Endothelial cell of umbilical vein (primary cell): ENCODE measurements at regions not wholly inside any gene's neighbourhood (a gene's known extent, or its start where the extent isn't known, plus 50 kb on each side); places are given as distances from the start of the nearest gene placed in this dataset.

ENCODE experiments used
- BruUV-seq: library from RNA; stranded (reverse); fragments of 400-500 nt; replicated peaks from 2 replicates; lab custom pipeline; 2021; lab: Mats Ljungman, UMichigan
- CTCF ChIA-PET: fragments of 300-600, 350-600 bp; sonication (Branson Sonifier 250); formaldehyde crosslinking; loops from one replicate; lab custom pipeline; 2021; ENCODE audit warnings: antibody characterized with exemption, inconsistent platforms; lab: Charles Lee
- POLR2A ChIA-PET: fragments of 300-600, 350-600 bp; sonication (Branson Sonifier 250); formaldehyde crosslinking; loops from one replicate; lab custom pipeline; 2021; ENCODE audit warnings: antibody characterized with exemption, inconsistent platforms; lab: Charles Lee
- DNase-seq: peaks from one replicate; pipeline ENCODE4 v3.0.0-alpha.2; 2011; ENCODE audit warnings: low read depth, low spot score
- FAIRE-seq: peaks from 2 replicates; lab custom pipeline; 2011; peaks lifted over from hg19 to GRCh38; lab: Jason Lieb, UNC
- H2AFZ ChIP-seq: 2 replicates; pipeline ENCODE4 v1.6.0; 2012; ENCODE audit warnings: low read depth, low read length, control low read depth, inconsistent platforms
- H3K27ac ChIP-seq: 2 replicates; pipeline ENCODE4 v1.5.1; 2011; ENCODE audit warnings: low read depth, mild to moderate bottlenecking, control low read depth, low read length, moderate library complexity; ENCODE audit not compliant: insufficient read depth
- H3K27me3 ChIP-seq, 2 experiments: 2 replicates each; pipeline versions ENCODE4 v1.6.0 to v1.6.1; 2011; ENCODE audit warnings: low read length in 2 of 2, mixed read lengths in 1 of 2; ENCODE audit not compliant: control insufficient read depth in 2 of 2, insufficient read depth in 2 of 2
- H3K36me3 ChIP-seq, 2 experiments: 2 replicates in 1 of 2; 3 replicates in 1 of 2; pipeline ENCODE4 v1.5.1; 2011; ENCODE audit warnings: low read length in 2 of 2, mild to moderate bottlenecking in 1 of 2, moderate library complexity in 1 of 2; ENCODE audit not compliant: control insufficient read depth in 2 of 2, insufficient read depth in 2 of 2; ENCODE audit errors: extremely low read depth in 1 of 2
- H3K4me1 ChIP-seq: 3 replicates; pipeline ENCODE4 v1.5.1; 2011; ENCODE audit warnings: mild to moderate bottlenecking, low read length; ENCODE audit not compliant: control insufficient read depth, insufficient read depth; ENCODE audit errors: extremely low read depth
- H3K4me2 ChIP-seq: 2 replicates; pipeline ENCODE4 v1.6.1; 2011; ENCODE audit warnings: low read length, control low read depth, mixed read lengths; ENCODE audit not compliant: insufficient read depth
- H3K4me3 ChIP-seq, 3 experiments: fragments of 200-600 bp in 1 of 3; sonication (generic), shearing (Covaris generic) in 1 of 3; replicated peaks in 1 of 3; 2 replicates each; pipeline ENCODE4 v1.5.1; 2011 to 2016; ENCODE audit warnings: control low read depth in 3 of 3, low read length in 3 of 3, mild to moderate bottlenecking in 2 of 3, inconsistent platforms in 1 of 3, low read depth in 1 of 3, moderate library complexity in 1 of 3; ENCODE audit not compliant: insufficient read depth in 1 of 3
- H3K79me2 ChIP-seq: 2 replicates; pipeline ENCODE4 v1.6.0; 2012; ENCODE audit warnings: low read length, inconsistent platforms; ENCODE audit not compliant: control insufficient read depth, insufficient read depth
- H3K9ac ChIP-seq: replicated peaks from 2 replicates; pipeline ENCODE3; 2011; ENCODE audit warnings: low read length, control low read depth; ENCODE audit not compliant: insufficient read depth; ENCODE audit errors: extremely low read depth
- H3K9me1 ChIP-seq: replicated peaks from 3 replicates; pipeline ENCODE4 v1.6.0; 2011; ENCODE audit warnings: mild to moderate bottlenecking, low read length; ENCODE audit not compliant: control insufficient read depth, insufficient read depth; ENCODE audit errors: extremely low read depth
- H3K9me3 ChIP-seq: replicated peaks from 2 replicates; pipeline ENCODE4 v1.5.1; 2012; ENCODE audit warnings: low read length, inconsistent platforms; ENCODE audit not compliant: control insufficient read depth, insufficient read depth
- H4K20me1 ChIP-seq: replicated peaks from 2 replicates; pipeline ENCODE3; 2011; ENCODE audit warnings: mild to moderate bottlenecking, low read length; ENCODE audit not compliant: control insufficient read depth, insufficient read depth; ENCODE audit errors: extremely low read depth
- EZH2 ChIP-seq: IDR thresholded peaks from 2 replicates; pipeline ENCODE4 v1.6.1; 2012; ENCODE audit warnings: borderline replicate concordance, low read depth, mild to moderate bottlenecking, moderate library complexity, low read length, inconsistent platforms; ENCODE audit not compliant: severe bottlenecking
- FOS ChIP-seq: IDR thresholded peaks from 2 replicates; pipeline ENCODE4 v1.6.1; 2011; ENCODE audit warnings: mild to moderate bottlenecking, low read length, moderate library complexity, borderline replicate concordance; ENCODE audit not compliant: insufficient read depth
- GATA2 ChIP-seq: IDR thresholded peaks from 2 replicates; pipeline ENCODE4 v1.7.0; 2011; ENCODE audit warnings: low read depth, mild to moderate bottlenecking, moderate library complexity, mixed read lengths, low read length; ENCODE audit not compliant: insufficient read length, insufficient read depth
- JUN ChIP-seq: IDR thresholded peaks from 2 replicates; pipeline ENCODE4 v1.6.1; 2011; ENCODE audit warnings: borderline replicate concordance, low read depth; ENCODE audit not compliant: insufficient read length, insufficient read depth
- MYC ChIP-seq: IDR thresholded peaks from one replicate; pipeline ENCODE4 v1.6.1; 2011; ENCODE audit warnings: mild to moderate bottlenecking, low read depth, low read length
- POLR2A ChIP-seq: IDR thresholded peaks from 2 replicates; pipeline ENCODE4 v1.6.1; 2012; ENCODE audit warnings: low read depth, mild to moderate bottlenecking, control low read depth, low read length
- POLR2AphosphoS5 ChIP-seq: IDR thresholded peaks from 2 replicates; pipeline ENCODE4 v1.6.1; 2012; ENCODE audit warnings: low read depth, mild to moderate bottlenecking, control low read depth, low read length, moderate library complexity; ENCODE audit not compliant: insufficient read depth
- dilution Hi-C: fragments of 300-500 bp; cut with MboI; formaldehyde crosslinking; loops from one replicate; pipeline ENCODE4 v1.15.0; 2019; ENCODE audit warnings: low sequenced_read_pairs; ENCODE audit not compliant: extremely low pct_ligation_motif_present
- intact Hi-C: fragments of 100-400 bp; cut with micrococcal nuclease; formaldehyde crosslinking; loops from one replicate; pipeline ENCODE4 v1.10.0; 2022
- TF ChIP-seq, protein P1 (sequence below), 2 donors: IDR thresholded peaks; 1 replicate in 1 of 2; 2 replicates in 1 of 2; pipeline ENCODE4 v1.5.1; 2011; ENCODE audit warnings: low read length in 2 of 2, mild to moderate bottlenecking in 2 of 2, moderate library complexity in 2 of 2, control low read depth in 1 of 2, inconsistent platforms in 1 of 2, low read depth in 1 of 2; ENCODE audit not compliant: insufficient read depth in 1 of 2; ENCODE audit errors: extremely low read depth in 1 of 2
- TF ChIP-seq, protein P2 (sequence below): IDR thresholded peaks from 2 replicates; pipeline ENCODE4 v1.6.1; 2011; ENCODE audit not compliant: insufficient read depth, insufficient read length

DNA sequence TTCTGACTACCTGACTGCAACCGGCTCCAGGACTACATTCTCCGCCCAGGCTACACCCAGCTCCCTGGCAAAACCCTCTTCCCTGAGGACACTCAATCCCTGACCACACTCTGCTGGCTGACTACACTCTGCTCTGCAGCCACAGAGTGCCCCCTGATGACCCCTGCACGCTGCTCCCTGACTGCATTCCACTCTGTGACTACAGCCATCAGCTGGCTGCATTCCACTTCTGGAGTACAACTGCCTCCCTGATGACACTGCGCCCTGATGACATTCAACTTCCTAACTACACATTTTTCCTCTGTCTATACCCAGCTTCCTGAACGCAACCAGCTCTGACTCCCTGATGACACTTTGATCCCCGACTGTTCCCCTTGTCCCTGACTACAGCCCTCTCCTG, 71.3 kb upstream of the NRXN1 start:
- H3K9ac ChIP-seq = no peak overlapping the region
- dilution Hi-C loops (no loop called here), intact Hi-C loops (no loop called here)
- H3K9me3 ChIP-seq = no peaks in the 10 kb centered on the region
- peak; percentile 21 for DNase-seq
- no peak overlapping the region for H2AFZ ChIP-seq
- H3K9me1 ChIP-seq = no peaks in the 10 kb centered on the region
- no peak overlapping the region for H3K4me3 ChIP-seq
- TF ChIP-seq, protein P1, sequence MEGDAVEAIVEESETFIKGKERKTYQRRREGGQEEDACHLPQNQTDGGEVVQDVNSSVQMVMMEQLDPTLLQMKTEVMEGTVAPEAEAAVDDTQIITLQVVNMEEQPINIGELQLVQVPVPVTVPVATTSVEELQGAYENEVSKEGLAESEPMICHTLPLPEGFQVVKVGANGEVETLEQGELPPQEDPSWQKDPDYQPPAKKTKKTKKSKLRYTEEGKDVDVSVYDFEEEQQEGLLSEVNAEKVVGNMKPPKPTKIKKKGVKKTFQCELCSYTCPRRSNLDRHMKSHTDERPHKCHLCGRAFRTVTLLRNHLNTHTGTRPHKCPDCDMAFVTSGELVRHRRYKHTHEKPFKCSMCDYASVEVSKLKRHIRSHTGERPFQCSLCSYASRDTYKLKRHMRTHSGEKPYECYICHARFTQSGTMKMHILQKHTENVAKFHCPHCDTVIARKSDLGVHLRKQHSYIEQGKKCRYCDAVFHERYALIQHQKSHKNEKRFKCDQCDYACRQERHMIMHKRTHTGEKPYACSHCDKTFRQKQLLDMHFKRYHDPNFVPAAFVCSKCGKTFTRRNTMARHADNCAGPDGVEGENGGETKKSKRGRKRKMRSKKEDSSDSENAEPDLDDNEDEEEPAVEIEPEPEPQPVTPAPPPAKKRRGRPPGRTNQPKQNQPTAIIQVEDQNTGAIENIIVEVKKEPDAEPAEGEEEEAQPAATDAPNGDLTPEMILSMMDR (IDR thresholded peaks at IDR 0.05; ENCODE audit: extremely low read depth in 1 of 2, insufficient read depth in 1 of 2, low read depth in 1 of 2, low read length in 2 of 2) = no peak
- TF ChIP-seq, protein P2, sequence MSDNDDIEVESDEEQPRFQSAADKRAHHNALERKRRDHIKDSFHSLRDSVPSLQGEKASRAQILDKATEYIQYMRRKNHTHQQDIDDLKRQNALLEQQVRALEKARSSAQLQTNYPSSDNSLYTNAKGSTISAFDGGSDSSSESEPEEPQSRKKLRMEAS = no peak
- TF ChIP-seq POLR2A = no peak
- no peak for TF ChIP-seq EZH2
- no peak for TF ChIP-seq FOS
- TF ChIP-seq JUN = no peak
- no peak for TF ChIP-seq GATA2
- TF ChIP-seq POLR2AphosphoS5 = no peak
- TF ChIP-seq MYC = no peak
- POLR2A ChIA-PET = no interaction called here
- H3K27ac ChIP-seq = no peak overlapping the region
- H3K27me3 ChIP-seq = no peaks in the 10 kb centered on the region
- no peaks in the 10 kb centered on the region for H3K4me1 ChIP-seq
- no peak overlapping the region for H3K4me2 ChIP-seq
- no peaks in the 10 kb centered on the region for H4K20me1 ChIP-seq
- CTCF ChIA-PET = no interaction called here
- H3K79me2 ChIP-seq = no peaks in the 10 kb centered on the region
- H3K36me3 ChIP-seq = no peaks in the 10 kb centered on the region
- no TSS peak for BruUV-seq
- no peak for FAIRE-seq
